HL-60 (cell line): ENCODE measurements at regions not wholly inside any gene's neighbourhood (a gene's known extent, or its start where the extent isn't known, plus 50 kb on each side); places are given as distances from the start of the nearest gene placed in this dataset.

Source experiments
- DNase-seq, 2 experiments: peaks; one replicate each; pipeline ENCODE4 v3.0.0-alpha.2; 2010 to 2020; ENCODE audit warnings: low read depth in 1 of 2, low spot score in 1 of 2
- H3K27ac ChIP-seq: fragments of 250-450 bp; sonication (Bioruptor Pico); replicated peaks from 2 replicates; pipeline ENCODE4 v1.5.1; 2020; ENCODE audit warnings: mild to moderate bottlenecking, moderate library complexity
- H3K27me3 ChIP-seq: fragments of 250-450 bp; sonication (Bioruptor Pico); 2 replicates; pipeline ENCODE4 v1.5.1; 2021; ENCODE audit warnings: mild to moderate bottlenecking, moderate library complexity; ENCODE audit not compliant: insufficient read depth, poor library complexity, severe bottlenecking
- H3K4me3 ChIP-seq: replicated peaks from 2 replicates; pipeline ENCODE4 v1.5.1; 2011; ENCODE audit warnings: mild to moderate bottlenecking, control low read depth, low read length; ENCODE audit not compliant: insufficient read depth
- CTCF ChIP-seq: IDR thresholded peaks from one replicate; pipeline ENCODE4 v1.5.1; 2011; ENCODE audit warnings: low read length, control low read depth, inconsistent platforms; ENCODE audit not compliant: insufficient read depth
- GABPA ChIP-seq: IDR thresholded peaks from 2 replicates; pipeline ENCODE4 v1.6.1; 2012; ENCODE audit warnings: low read depth
- POLR2AphosphoS5 ChIP-seq: IDR thresholded peaks from 2 replicates; pipeline ENCODE4 v1.6.1; 2012; ENCODE audit warnings: low read depth
- REST ChIP-seq: IDR thresholded peaks from 2 replicates; pipeline ENCODE4 v1.6.1; 2012; ENCODE audit warnings: low read depth; ENCODE audit not compliant: insufficient replicate concordance
- SPI1 ChIP-seq: IDR thresholded peaks from 2 replicates; pipeline ENCODE4 v1.6.1; 2012; ENCODE audit warnings: low read depth, mild to moderate bottlenecking, borderline replicate concordance

- Histone ChIP-seq H3K27ac (no peak overlapping the region), H3K27me3 (no peaks in the 10 kb centered on the region), H3K4me3 (no peak overlapping the region)
- TF ChIP-seq GABPA (no peak), REST (no peak), SPI1 (no peak), CTCF (no peak), POLR2AphosphoS5 (no peak)
- no peak for DNase-seq
Observed at GRCh38 chr4:79687006-79687405, 279.0 kb upstream of the GK2 start.

- Histone ChIP-seq H3K27me3 (no peaks in the 10 kb centered on the region), H3K27ac (no peak overlapping the region), H3K4me3 (no peak overlapping the region)
- no peak for DNase-seq
- TF ChIP-seq REST (no peak), GABPA (no peak), CTCF (no peak), SPI1 (no peak), POLR2AphosphoS5 (no peak)
Observed at GRCh38 chr4:79685542-79685941, 277.5 kb upstream of the GK2 start.

GRCh38 chr4:79684516-79684915 is 276.5 kb upstream of the GK2 start:
- H3K27me3 ChIP-seq, result no peaks in the 10 kb centered on the region
- H3K4me3 ChIP-seq, result no peak overlapping the region
- H3K27ac ChIP-seq, result no peak overlapping the region
- TF ChIP-seq CTCF, result no peak
- TF ChIP-seq POLR2AphosphoS5, result no peak
- TF ChIP-seq SPI1, result no peak
- DNase-seq, result no peak

- Histone ChIP-seq H3K4me3 (no peak overlapping the region), H3K27me3 (no peaks in the 10 kb centered on the region), H3K27ac (no peak overlapping the region)
- no peak for DNase-seq
- no peak for TF ChIP-seq GABPA
- no peak for TF ChIP-seq CTCF
- TF ChIP-seq SPI1, result no peak
- TF ChIP-seq POLR2AphosphoS5, result no peak
- TF ChIP-seq REST, result no peak
Observed at GRCh38 chr4:79682801-79683530, 274.9 kb upstream of the GK2 start.
